Lower lobe of right lung (tissue), 2 donors: ENCODE measurements at regions not wholly inside any gene's neighbourhood (a gene's known extent, or its start where the extent isn't known, plus 50 kb on each side); places are given as distances from the start of the nearest gene placed in this dataset.
A peak's percentile ranks its signal among the peaks of the same experiment; 100 is the strongest.

Experiments used
- ATAC-seq, 2 donors: fragments of 200-7000 bp; cut with Tn5 transposase; one replicate each; pipeline ENCODE4 v1.9.1; 2020 to 2022; ENCODE audit warnings: mild to moderate bottlenecking in 2 of 2, moderate library complexity in 2 of 2
- DNase-seq: peaks from one replicate; pipeline ENCODE4 v3.0.0-alpha.2; 2020
- H3K27ac ChIP-seq: fragments of 200-600 bp; one replicate; pipeline ENCODE4 v1.8.0; 2022
- H3K27me3 ChIP-seq: fragments of 200-600 bp; one replicate; pipeline ENCODE4 v1.8.0; 2022; ENCODE audit warnings: low read depth
- H3K36me3 ChIP-seq: fragments of 200-600 bp; one replicate; pipeline ENCODE4 v1.8.0; 2022; ENCODE audit warnings: mild to moderate bottlenecking
- H3K4me1 ChIP-seq: fragments of 200-600 bp; one replicate; pipeline ENCODE4 v1.8.0; 2022
- H3K4me3 ChIP-seq: fragments of 200-600 bp; one replicate; pipeline ENCODE4 v1.8.0; 2022; ENCODE audit warnings: mild to moderate bottlenecking
- H3K9me3 ChIP-seq: fragments of 200-600 bp; one replicate; pipeline ENCODE4 v1.8.0; 2022
- CTCF ChIP-seq: fragments of 200-600 bp; IDR thresholded peaks from one replicate; pipeline ENCODE4 v1.8.0; 2022; ENCODE audit warnings: antibody characterized with exemption, mild to moderate bottlenecking
- intact Hi-C: fragments of 100-400 bp; cut with DNase I; formaldehyde crosslinking; loops from one replicate; pipeline ENCODE4 v1.11.0; 2022
- donor health status: DM: no; HTN: yes; CAD: no; lungs with severe emphysema.

- no peaks in the 10 kb centered on the region for H3K9me3 ChIP-seq
- DNase-seq, result no peak
- no peak for ATAC-seq
- H3K36me3 ChIP-seq, result no peaks in the 10 kb centered on the region
- no peak for TF ChIP-seq CTCF
- H3K27me3 ChIP-seq, result no peaks in the 10 kb centered on the region
- intact Hi-C loops, result no loop called here
- H3K27ac ChIP-seq, result no peak overlapping the region
- no peak overlapping the region for H3K4me3 ChIP-seq
- H3K4me1 ChIP-seq, result no peaks in the 10 kb centered on the region
Measured at GRCh38 chr2:78476619-78477229, 548.8 kb upstream of the REG3G start.

GRCh38 chr2:78486565-78486964, 538.9 kb upstream of the REG3G start:
- intact Hi-C loops, result no loop called here

GRCh38 chr2:78498125-78498524, 527.4 kb upstream of the REG3G start:
- no peak for ATAC-seq
- no peak overlapping the region for H3K4me3 ChIP-seq
- no peaks in the 10 kb centered on the region for H3K4me1 ChIP-seq
- H3K36me3 ChIP-seq, result no peaks in the 10 kb centered on the region
- TF ChIP-seq CTCF, result no peak
- H3K9me3 ChIP-seq, result no peaks in the 10 kb centered on the region
- intact Hi-C loops, result no loop called here
- DNase-seq, result peak; percentile 36
- H3K27me3 ChIP-seq, result no peaks in the 10 kb centered on the region
- H3K27ac ChIP-seq, result no peak overlapping the region

More at GRCh38 chr2:78486565-78486964, 538.9 kb upstream of the REG3G start:
- no peak overlapping the region for H3K27ac ChIP-seq
- DNase-seq, result no peak
- H3K4me3 ChIP-seq, result no peak overlapping the region
- no peaks in the 10 kb centered on the region for H3K9me3 ChIP-seq
- H3K36me3 ChIP-seq, result no peaks in the 10 kb centered on the region
- H3K4me1 ChIP-seq, result no peaks in the 10 kb centered on the region
- no peaks in the 10 kb centered on the region for H3K27me3 ChIP-seq
- no peak for TF ChIP-seq CTCF
- no peak for ATAC-seq

GRCh38 chr2:78506301-78506700, 519.2 kb upstream of the REG3G start:
- Histone ChIP-seq H3K36me3 (no peaks in the 10 kb centered on the region), H3K27ac (no peak overlapping the region), H3K4me3 (no peak overlapping the region), H3K27me3 (no peaks in the 10 kb centered on the region), H3K4me1 (no peaks in the 10 kb centered on the region), H3K9me3 (peaks cover 5% of the 10 kb centered on the region)
- DNase-seq, result no peak
- no peak for TF ChIP-seq CTCF
- intact Hi-C loops, result no loop called here
- ATAC-seq, result no peak

- no peak for TF ChIP-seq CTCF
- DNase-seq, result no peak
Measured at GRCh38 chr2:78521938-78522337, 503.6 kb upstream of the REG3G start.

More at GRCh38 chr2:78521938-78522337, 503.6 kb upstream of the REG3G start:
- intact Hi-C loops, result no loop called here
- ATAC-seq, result no peak
- Histone ChIP-seq H3K27ac (no peak overlapping the region), H3K27me3 (no peaks in the 10 kb centered on the region), H3K36me3 (no peaks in the 10 kb centered on the region), H3K4me3 (no peak overlapping the region), H3K4me1 (no peaks in the 10 kb centered on the region), H3K9me3 (no peaks in the 10 kb centered on the region)
